Activated naive CD8-positive, alpha-beta T cell treated with anti-CD3 and anti-CD28 coated beads, Interleukin-2, amount 10 ng/mL, durations not matched to agents 7 days and 5 days (primary cell): ENCODE measurements at regions not wholly inside any gene's neighbourhood (a gene's known extent, or its start where the extent isn't known, plus 50 kb on each side); places are given as distances from the start of the nearest gene placed in this dataset.
"Not testable (repeated sequence)": the region's sequence is repeated elsewhere in the genome, so short reads cannot be mapped to it uniquely, and the experiment has no call there.

Experiments used
- ATAC-seq: fragments of 150-1000 bp; cut with Tn5 transposase; one replicate; pipeline ENCODE4 v1.10.0; 2021; ENCODE audit warnings: low read depth, moderate library complexity
- POLR2A ChIA-PET: fragments of 350-600 bp; sonication (Branson Sonifier 250); formaldehyde crosslinking; loops from one replicate; lab custom pipeline; 2021; ENCODE audit warnings: antibody characterized with exemption; lab: Charles Lee
- DNase-seq: peaks from one replicate; pipeline ENCODE4 v3.0.0; 2021
- H3K27ac Mint-ChIP-seq: one replicate; pipeline ENCODE4 v1.8.0; 2022; ENCODE audit warnings: mild to moderate bottlenecking, mixed read lengths
- H3K27me3 Mint-ChIP-seq: one replicate; pipeline ENCODE4 v1.8.0; 2022; ENCODE audit warnings: mild to moderate bottlenecking, moderate library complexity, mixed read lengths
- H3K36me3 Mint-ChIP-seq: one replicate; pipeline ENCODE4 v1.8.0; 2021; ENCODE audit warnings: mild to moderate bottlenecking, mixed read lengths
- H3K4me1 Mint-ChIP-seq: one replicate; pipeline ENCODE4 v1.8.0; 2021; ENCODE audit warnings: mixed read lengths
- H3K4me3 Mint-ChIP-seq: one replicate; pipeline ENCODE4 v1.8.0; 2022; ENCODE audit warnings: mild to moderate bottlenecking, moderate library complexity, mixed read lengths
- H3K9me3 Mint-ChIP-seq: one replicate; pipeline ENCODE4 v1.8.0; 2021; ENCODE audit warnings: mixed read lengths

- H3K4me3 Mint-ChIP-seq, DNase-seq, H3K36me3 Mint-ChIP-seq, H3K27ac Mint-ChIP-seq, H3K4me1 Mint-ChIP-seq, ATAC-seq, H3K9me3 Mint-ChIP-seq, POLR2A ChIA-PET, H3K27me3 Mint-ChIP-seq: not testable (repeated sequence)
Measured at GRCh38 chr16:33583702-33584101, 124.3 kb downstream of the TP53TG3F start.

- POLR2A ChIA-PET, H3K4me3 Mint-ChIP-seq, H3K36me3 Mint-ChIP-seq, H3K27me3 Mint-ChIP-seq, DNase-seq, ATAC-seq, H3K4me1 Mint-ChIP-seq, H3K27ac Mint-ChIP-seq, H3K9me3 Mint-ChIP-seq: not testable (repeated sequence)
Measured at GRCh38 chr16:33588589-33588988, 129.2 kb downstream of the TP53TG3F start.

- H3K4me1 Mint-ChIP-seq, DNase-seq, H3K4me3 Mint-ChIP-seq, H3K27ac Mint-ChIP-seq, ATAC-seq, H3K27me3 Mint-ChIP-seq, POLR2A ChIA-PET, H3K9me3 Mint-ChIP-seq, H3K36me3 Mint-ChIP-seq: not testable (repeated sequence)
Measured at GRCh38 chr16:33593344-33593743, 133.9 kb downstream of the TP53TG3F start.

GRCh38 chr16:33595074-33595473 lies 135.7 kb downstream of the TP53TG3F start:
- H3K27me3 Mint-ChIP-seq, H3K36me3 Mint-ChIP-seq, H3K4me3 Mint-ChIP-seq, ATAC-seq, DNase-seq, H3K9me3 Mint-ChIP-seq, H3K4me1 Mint-ChIP-seq, H3K27ac Mint-ChIP-seq, POLR2A ChIA-PET: not testable (repeated sequence)

GRCh38 chr16:33601029-33601428 lies 141.6 kb downstream of the TP53TG3F start:
- POLR2A ChIA-PET, H3K9me3 Mint-ChIP-seq, ATAC-seq, H3K4me1 Mint-ChIP-seq, H3K4me3 Mint-ChIP-seq, H3K27me3 Mint-ChIP-seq, DNase-seq, H3K36me3 Mint-ChIP-seq, H3K27ac Mint-ChIP-seq: not testable (repeated sequence)

GRCh38 chr16:33623535-33624077 lies 164.2 kb downstream of the TP53TG3F start:
- H3K27me3 Mint-ChIP-seq, H3K27ac Mint-ChIP-seq, H3K36me3 Mint-ChIP-seq, ATAC-seq, H3K4me1 Mint-ChIP-seq, H3K4me3 Mint-ChIP-seq, POLR2A ChIA-PET, DNase-seq, H3K9me3 Mint-ChIP-seq: not testable (repeated sequence)

GRCh38 chr16:33628895-33629294 lies 169.5 kb downstream of the TP53TG3F start:
- H3K9me3 Mint-ChIP-seq, H3K36me3 Mint-ChIP-seq, H3K27ac Mint-ChIP-seq, H3K27me3 Mint-ChIP-seq, ATAC-seq, POLR2A ChIA-PET, H3K4me3 Mint-ChIP-seq, DNase-seq, H3K4me1 Mint-ChIP-seq: not testable (repeated sequence)

GRCh38 chr16:33631713-33632112 lies 172.3 kb downstream of the TP53TG3F start:
- H3K9me3 Mint-ChIP-seq, H3K27me3 Mint-ChIP-seq, ATAC-seq, POLR2A ChIA-PET, H3K36me3 Mint-ChIP-seq, H3K27ac Mint-ChIP-seq, H3K4me1 Mint-ChIP-seq, H3K4me3 Mint-ChIP-seq, DNase-seq: not testable (repeated sequence)

- POLR2A ChIA-PET, H3K27ac Mint-ChIP-seq, H3K9me3 Mint-ChIP-seq, H3K4me3 Mint-ChIP-seq, ATAC-seq, H3K27me3 Mint-ChIP-seq, H3K36me3 Mint-ChIP-seq, H3K4me1 Mint-ChIP-seq, DNase-seq: not testable (repeated sequence)
Measured at GRCh38 chr16:33634057-33634456, 174.6 kb downstream of the TP53TG3F start.

- not testable (repeated sequence) for H3K27ac Mint-ChIP-seq, H3K4me3 Mint-ChIP-seq
Measured at GRCh38 chr16:33636760-33637159, 177.3 kb downstream of the TP53TG3F start.

GRCh38 chr16:33643270-33643669 lies 183.9 kb downstream of the TP53TG3F start:
- not testable (repeated sequence) for ATAC-seq

More at GRCh38 chr16:33636760-33637159, 177.3 kb downstream of the TP53TG3F start:
- H3K27me3 Mint-ChIP-seq, DNase-seq, H3K36me3 Mint-ChIP-seq, ATAC-seq, H3K4me1 Mint-ChIP-seq, POLR2A ChIA-PET, H3K9me3 Mint-ChIP-seq: not testable (repeated sequence)

GRCh38 chr16:33643698-33644381 lies 184.4 kb downstream of the TP53TG3F start:
- DNase-seq, H3K36me3 Mint-ChIP-seq, H3K27ac Mint-ChIP-seq, H3K27me3 Mint-ChIP-seq, H3K9me3 Mint-ChIP-seq, H3K4me1 Mint-ChIP-seq, ATAC-seq, POLR2A ChIA-PET, H3K4me3 Mint-ChIP-seq: not testable (repeated sequence)

More at GRCh38 chr16:33643270-33643669, 183.9 kb downstream of the TP53TG3F start:
- H3K36me3 Mint-ChIP-seq, H3K27ac Mint-ChIP-seq, H3K4me1 Mint-ChIP-seq, POLR2A ChIA-PET, H3K27me3 Mint-ChIP-seq, DNase-seq, H3K9me3 Mint-ChIP-seq, H3K4me3 Mint-ChIP-seq: not testable (repeated sequence)

GRCh38 chr16:33646386-33646785 lies 187.0 kb downstream of the TP53TG3F start:
- H3K27ac Mint-ChIP-seq, H3K4me1 Mint-ChIP-seq, H3K4me3 Mint-ChIP-seq, H3K27me3 Mint-ChIP-seq, H3K9me3 Mint-ChIP-seq, H3K36me3 Mint-ChIP-seq, ATAC-seq, POLR2A ChIA-PET, DNase-seq: not testable (repeated sequence)

GRCh38 chr16:33655756-33656155 lies 196.3 kb downstream of the TP53TG3F start:
- POLR2A ChIA-PET, H3K9me3 Mint-ChIP-seq, DNase-seq, H3K27ac Mint-ChIP-seq, H3K4me3 Mint-ChIP-seq, H3K4me1 Mint-ChIP-seq, ATAC-seq, H3K36me3 Mint-ChIP-seq, H3K27me3 Mint-ChIP-seq: not testable (repeated sequence)
